ENCODE measurements at regions not wholly inside any gene's neighbourhood (a gene's known extent, or its start where the extent isn't known, plus 50 kb on each side); places are given as distances from the start of the nearest gene placed in this dataset.

DNA sequence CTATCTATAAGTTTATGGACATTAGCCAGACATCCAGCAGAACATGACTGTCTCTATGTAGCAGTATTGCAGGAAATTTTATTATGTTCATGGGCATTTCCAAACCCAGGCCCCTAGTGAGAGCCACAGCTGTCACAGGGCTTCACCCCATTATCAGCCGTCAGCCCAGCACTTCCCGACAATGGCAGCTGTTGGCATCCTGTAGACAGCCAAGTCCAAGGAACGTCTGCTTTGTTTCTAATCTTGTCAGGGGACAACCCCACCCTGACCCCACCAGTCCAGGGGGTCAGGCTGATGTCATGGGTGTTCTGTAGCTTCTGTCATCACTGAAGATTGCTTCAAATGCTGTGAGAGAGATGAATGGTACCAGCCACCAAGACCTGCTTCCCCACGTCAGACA, 565.3 kb upstream of the BRINP1 start:
- TF ChIP-seq EP300 (IDR thresholded peaks at IDR 0.05; ENCODE audit: low read depth) (no peak), POLR2AphosphoS5 (IDR thresholded peaks at IDR 0.05) (no peak), POLR2A (IDR thresholded peaks at IDR 0.05) (no peak)
- TF ChIP-seq, protein P1, sequence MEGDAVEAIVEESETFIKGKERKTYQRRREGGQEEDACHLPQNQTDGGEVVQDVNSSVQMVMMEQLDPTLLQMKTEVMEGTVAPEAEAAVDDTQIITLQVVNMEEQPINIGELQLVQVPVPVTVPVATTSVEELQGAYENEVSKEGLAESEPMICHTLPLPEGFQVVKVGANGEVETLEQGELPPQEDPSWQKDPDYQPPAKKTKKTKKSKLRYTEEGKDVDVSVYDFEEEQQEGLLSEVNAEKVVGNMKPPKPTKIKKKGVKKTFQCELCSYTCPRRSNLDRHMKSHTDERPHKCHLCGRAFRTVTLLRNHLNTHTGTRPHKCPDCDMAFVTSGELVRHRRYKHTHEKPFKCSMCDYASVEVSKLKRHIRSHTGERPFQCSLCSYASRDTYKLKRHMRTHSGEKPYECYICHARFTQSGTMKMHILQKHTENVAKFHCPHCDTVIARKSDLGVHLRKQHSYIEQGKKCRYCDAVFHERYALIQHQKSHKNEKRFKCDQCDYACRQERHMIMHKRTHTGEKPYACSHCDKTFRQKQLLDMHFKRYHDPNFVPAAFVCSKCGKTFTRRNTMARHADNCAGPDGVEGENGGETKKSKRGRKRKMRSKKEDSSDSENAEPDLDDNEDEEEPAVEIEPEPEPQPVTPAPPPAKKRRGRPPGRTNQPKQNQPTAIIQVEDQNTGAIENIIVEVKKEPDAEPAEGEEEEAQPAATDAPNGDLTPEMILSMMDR (IDR thresholded peaks at IDR 0.05) = no peak
- no peak for DNase-seq
- H3K36me3 ChIP-seq = no peaks in the 10 kb centered on the region
- intact Hi-C loops (cut with DNase I; ENCODE audit: low total_unique reads) = no loop called here
- H3K9me3 ChIP-seq = no peaks in the 10 kb centered on the region
- no peak overlapping the region for H3K4me3 ChIP-seq
- in situ Hi-C loops (cut with MboI; ENCODE audit: low pct_ligation_motif_present in 1 of 4, low pct_unique_long_range_greater_than_20kb in 1 of 4, low sequenced_read_pairs in 3 of 4) = no loop called here
- H3K27me3 ChIP-seq = no peaks in the 10 kb centered on the region
- no peak overlapping the region for H3K27ac ChIP-seq
- H3K4me1 ChIP-seq = no peaks in the 10 kb centered on the region
- WGBS, 2 donors (ENCODE audit: low coverage in 1 of 2) = 63% methylated on average over 4 of the region's 4 CpGs; no CpG with 5 or more reads in 1 of the 2 donors

DNA sequence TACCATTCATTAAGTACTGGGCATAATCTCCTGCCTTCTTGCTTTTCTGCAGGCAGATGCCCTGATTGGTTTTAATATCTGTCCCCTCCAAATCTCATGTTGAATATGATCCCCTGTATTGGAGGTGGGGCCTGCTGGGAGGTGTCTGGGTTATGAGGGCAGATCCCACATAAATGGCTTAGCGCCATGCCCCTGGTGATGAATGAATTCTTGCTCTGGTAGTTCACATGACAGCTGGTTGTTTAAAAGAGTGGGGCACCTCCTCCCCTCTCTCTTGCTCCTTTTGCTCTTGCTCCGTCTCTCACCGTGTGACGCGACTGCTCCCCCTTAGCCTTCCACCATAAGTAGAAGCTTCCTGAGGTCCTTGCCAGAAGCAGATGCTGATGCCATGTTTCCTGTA, 564.0 kb upstream of the BRINP1 start:
- no peaks in the 10 kb centered on the region for H3K4me1 ChIP-seq
- no peak for DNase-seq
- WGBS, 2 donors (ENCODE audit: low coverage in 1 of 2) = 96% methylated on average over 5 of the region's 5 CpGs; no CpG with 5 or more reads in 1 of the 2 donors
- no peak overlapping the region for H3K27ac ChIP-seq
- H3K4me3 ChIP-seq = no peak overlapping the region
- in situ Hi-C loops (cut with MboI; ENCODE audit: low pct_ligation_motif_present in 1 of 4, low pct_unique_long_range_greater_than_20kb in 1 of 4, low sequenced_read_pairs in 3 of 4) = no loop called here
- TF ChIP-seq POLR2AphosphoS5 (IDR thresholded peaks at IDR 0.05) (no peak), POLR2A (IDR thresholded peaks at IDR 0.05) (no peak), EP300 (IDR thresholded peaks at IDR 0.05; ENCODE audit: low read depth) (no peak)
- no peaks in the 10 kb centered on the region for H3K9me3 ChIP-seq
- H3K27me3 ChIP-seq = no peaks in the 10 kb centered on the region
- intact Hi-C loops (cut with DNase I; ENCODE audit: low total_unique reads) = no loop called here
- no peaks in the 10 kb centered on the region for H3K36me3 ChIP-seq

DNA sequence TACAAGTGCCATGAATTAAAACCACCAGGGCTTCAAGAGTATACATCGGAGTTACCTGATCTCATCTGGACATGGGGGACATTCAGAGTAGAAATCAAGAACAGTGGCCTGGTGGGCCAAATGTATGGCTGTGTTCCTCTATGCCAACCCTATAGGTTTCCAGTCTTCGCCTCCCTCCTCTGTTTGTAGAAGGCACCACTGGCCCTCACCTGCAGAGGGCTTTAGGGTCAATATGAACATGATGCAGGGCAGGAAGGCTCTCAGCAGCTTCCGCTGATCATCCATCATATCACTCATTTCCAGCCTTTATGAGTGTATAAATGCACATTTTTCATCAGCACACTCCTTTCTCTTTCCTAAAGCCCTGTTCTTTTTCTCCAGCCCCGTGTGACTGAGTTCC, 555.5 kb upstream of the BRINP1 start:
- 75 to 86% methylated on average over 4 of the region's 4 CpGs for WGBS, 2 donors (ENCODE audit: low coverage in 1 of 2)
- Histone ChIP-seq H3K36me3 (no peaks in the 10 kb centered on the region), H3K9me3 (peaks cover 0 to 10% of the 10 kb centered on the region in 2 donors), H3K4me3 (no peak overlapping the region), H3K27ac (no peak overlapping the region), H3K27me3 (no peaks in the 10 kb centered on the region), H3K4me1 (no peaks in the 10 kb centered on the region)
- DNase-seq = no peak
- intact Hi-C loops (cut with DNase I; ENCODE audit: low total_unique reads) = no loop called here
- TF ChIP-seq EP300 (IDR thresholded peaks at IDR 0.05; ENCODE audit: low read depth) = no peak
- TF ChIP-seq, protein P1 (IDR thresholded peaks at IDR 0.05) = no peak
- no peak for TF ChIP-seq POLR2A (IDR thresholded peaks at IDR 0.05)
- no peak for TF ChIP-seq POLR2AphosphoS5 (IDR thresholded peaks at IDR 0.05)
- in situ Hi-C loops (cut with MboI; ENCODE audit: low pct_ligation_motif_present in 1 of 4, low pct_unique_long_range_greater_than_20kb in 1 of 4, low sequenced_read_pairs in 3 of 4) = no loop called here

DNA sequence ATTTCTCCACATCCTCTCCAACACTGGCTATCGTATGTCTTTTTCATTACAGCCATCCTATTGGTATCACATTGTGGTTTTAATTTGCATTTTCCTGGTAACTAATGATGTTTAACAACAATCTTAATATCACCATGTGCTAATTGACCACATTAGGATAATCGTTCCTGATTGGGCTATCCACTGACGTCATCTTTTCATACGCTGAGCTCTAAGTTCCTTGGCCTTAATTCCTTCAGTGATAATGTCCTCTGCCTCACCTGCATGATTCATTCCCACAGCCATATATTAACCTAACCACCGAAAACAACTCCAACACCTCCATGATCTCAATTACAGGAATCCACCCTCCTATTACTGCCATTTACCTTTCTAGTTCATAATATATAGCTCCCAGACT, 547.9 kb upstream of the BRINP1 start:
- Histone ChIP-seq H3K4me1 (no peaks in the 10 kb centered on the region), H3K9me3 (peaks cover 0 to 10% of the 10 kb centered on the region in 2 donors), H3K27ac (no peak overlapping the region), H3K27me3 (no peaks in the 10 kb centered on the region), H3K36me3 (no peaks in the 10 kb centered on the region), H3K4me3 (no peak overlapping the region)
- no peak for TF ChIP-seq EP300 (IDR thresholded peaks at IDR 0.05; ENCODE audit: low read depth)
- no peak for TF ChIP-seq POLR2AphosphoS5 (IDR thresholded peaks at IDR 0.05)
- TF ChIP-seq, protein P1 (IDR thresholded peaks at IDR 0.05) = no peak
- no peak for TF ChIP-seq POLR2A (IDR thresholded peaks at IDR 0.05)
- DNase-seq = no peak
- in situ Hi-C loops (cut with MboI; ENCODE audit: low pct_ligation_motif_present in 1 of 4, low pct_unique_long_range_greater_than_20kb in 1 of 4, low sequenced_read_pairs in 3 of 4) (no loop called here), intact Hi-C loops (cut with DNase I; ENCODE audit: low total_unique reads) (no loop called here)
- 93 to 94% methylated on average over 5 of the region's 5 CpGs for WGBS, 2 donors (ENCODE audit: low coverage in 1 of 2)

DNA sequence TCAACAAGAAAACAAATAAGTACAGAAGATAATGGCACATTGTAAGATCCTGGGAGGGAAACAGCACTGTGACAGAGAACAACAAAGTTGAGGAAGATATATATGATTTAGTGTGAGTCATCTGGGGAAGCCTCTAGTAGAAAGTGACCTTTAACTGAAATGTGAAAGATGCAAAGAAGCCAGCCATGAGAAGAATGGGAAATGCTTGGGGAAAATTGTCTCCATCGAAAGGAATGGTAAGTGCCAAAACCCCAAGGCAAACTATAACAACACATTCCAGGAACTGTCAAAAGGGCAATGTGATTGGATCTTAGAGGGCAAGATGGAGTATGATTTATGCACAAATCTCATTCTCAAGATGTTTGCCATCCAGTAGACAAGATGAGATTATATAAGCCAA, 537.8 kb upstream of the BRINP1 start:
- intact Hi-C loops (cut with DNase I; ENCODE audit: low total_unique reads) (no loop called here), in situ Hi-C loops (cut with MboI; ENCODE audit: low pct_ligation_motif_present in 1 of 4, low pct_unique_long_range_greater_than_20kb in 1 of 4, low sequenced_read_pairs in 3 of 4) (no loop called here)
- Histone ChIP-seq H3K9me3 (no peaks in the 10 kb centered on the region), H3K27me3 (no peaks in the 10 kb centered on the region), H3K27ac (no peak overlapping the region), H3K4me1 (no peaks in the 10 kb centered on the region), H3K36me3 (no peaks in the 10 kb centered on the region), H3K4me3 (no peak overlapping the region)
- WGBS, 2 donors (ENCODE audit: low coverage in 1 of 2) = 89% methylated on average over 1 of the region's 1 CpG; no CpG with 5 or more reads in 1 of the 2 donors
- no peak for TF ChIP-seq POLR2A (IDR thresholded peaks at IDR 0.05)
- no peak for TF ChIP-seq EP300 (IDR thresholded peaks at IDR 0.05; ENCODE audit: low read depth)
- TF ChIP-seq POLR2AphosphoS5 (IDR thresholded peaks at IDR 0.05) = no peak
- TF ChIP-seq, protein P1 (IDR thresholded peaks at IDR 0.05) = no peak
- DNase-seq = no peak
